Mammary epithelial cell (primary cell): ENCODE measurements at regions not wholly inside any gene's neighbourhood (a gene's known extent, or its start where the extent isn't known, plus 50 kb on each side); places are given as distances from the start of the nearest gene placed in this dataset.

Source experiments
- EZH2 ChIP-seq: IDR thresholded peaks from 2 replicates; pipeline ENCODE4 v1.6.1; 2012; ENCODE audit warnings: low read length, inconsistent platforms, borderline replicate concordance
- TF ChIP-seq, protein P1 (sequence below), 2 donors: IDR thresholded peaks in 1 of 2; conservative IDR thresholded peaks in 1 of 2; 2 replicates each; pipeline ENCODE4 v1.5.1; 2011 to 2012; ENCODE audit warnings: inconsistent platforms in 2 of 2, low read length in 2 of 2, mild to moderate bottlenecking in 2 of 2, control low read depth in 1 of 2, low read depth in 1 of 2; ENCODE audit not compliant: insufficient read depth in 1 of 2; ENCODE audit errors: extremely low read depth in 1 of 2

DNA sequence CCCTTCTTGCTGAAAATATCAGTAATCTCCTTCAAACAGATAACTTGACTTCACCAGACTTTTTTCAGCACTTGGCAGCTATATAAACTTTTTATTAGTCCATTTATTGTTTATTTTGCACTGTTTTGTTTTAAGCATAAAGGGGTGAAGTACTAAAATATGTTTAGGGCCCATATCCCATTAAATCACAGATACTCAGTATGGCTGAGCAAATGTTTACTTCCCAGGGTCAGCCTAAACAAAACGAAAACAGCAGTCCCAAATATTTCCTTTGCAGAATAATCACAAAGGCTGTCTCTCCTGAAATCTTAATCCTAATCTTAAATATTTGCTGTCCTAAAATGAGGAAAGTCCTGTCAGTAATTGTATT is 649.6 kb downstream of the TNS3 start:
- TF ChIP-seq, protein P1, sequence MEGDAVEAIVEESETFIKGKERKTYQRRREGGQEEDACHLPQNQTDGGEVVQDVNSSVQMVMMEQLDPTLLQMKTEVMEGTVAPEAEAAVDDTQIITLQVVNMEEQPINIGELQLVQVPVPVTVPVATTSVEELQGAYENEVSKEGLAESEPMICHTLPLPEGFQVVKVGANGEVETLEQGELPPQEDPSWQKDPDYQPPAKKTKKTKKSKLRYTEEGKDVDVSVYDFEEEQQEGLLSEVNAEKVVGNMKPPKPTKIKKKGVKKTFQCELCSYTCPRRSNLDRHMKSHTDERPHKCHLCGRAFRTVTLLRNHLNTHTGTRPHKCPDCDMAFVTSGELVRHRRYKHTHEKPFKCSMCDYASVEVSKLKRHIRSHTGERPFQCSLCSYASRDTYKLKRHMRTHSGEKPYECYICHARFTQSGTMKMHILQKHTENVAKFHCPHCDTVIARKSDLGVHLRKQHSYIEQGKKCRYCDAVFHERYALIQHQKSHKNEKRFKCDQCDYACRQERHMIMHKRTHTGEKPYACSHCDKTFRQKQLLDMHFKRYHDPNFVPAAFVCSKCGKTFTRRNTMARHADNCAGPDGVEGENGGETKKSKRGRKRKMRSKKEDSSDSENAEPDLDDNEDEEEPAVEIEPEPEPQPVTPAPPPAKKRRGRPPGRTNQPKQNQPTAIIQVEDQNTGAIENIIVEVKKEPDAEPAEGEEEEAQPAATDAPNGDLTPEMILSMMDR (conservative IDR thresholded peaks at IDR 0.05 in 1 of 2, IDR thresholded peaks at IDR 0.05 in 1 of 2; ENCODE audit: extremely low read depth in 1 of 2, insufficient read depth in 1 of 2, low read depth in 1 of 2, low read length in 2 of 2), result no peak
- no peak for TF ChIP-seq EZH2
